ENCODE measurements at regions not wholly inside any gene's neighbourhood (a gene's known extent, or its start where the extent isn't known, plus 50 kb on each side); places are given as distances from the start of the nearest gene placed in this dataset.
A peak's percentile ranks its signal among the peaks of the same experiment; 100 is the strongest.
"Not testable (repeated sequence)": the region's sequence is repeated elsewhere in the genome, so short reads cannot be mapped to it uniquely, and the experiment has no call there.

GRCh38 chr18:4758980-4759379 lies 303.9 kb upstream of the DLGAP1 start:
- DNase-seq (ENCODE audit: insufficient read length, low spot score) (no peak), FAIRE-seq (no peak)
- TF ChIP-seq POU2F2 (IDR thresholded peaks at IDR 0.05; ENCODE audit: low read depth, low read length) (no peak), POLR2AphosphoS5 (IDR thresholded peaks at IDR 0.05; ENCODE audit: low read depth, low read length) (no peak), PAX5 (IDR thresholded peaks at IDR 0.05; ENCODE audit: insufficient read depth, low read length, severe bottlenecking) (no peak), TAF1 (IDR thresholded peaks at IDR 0.05; ENCODE audit: low read depth, low read length) (no peak), POLR2A (IDR thresholded peaks at IDR 0.05; ENCODE audit: low read depth, low read length) (no peak), SPI1 (IDR thresholded peaks at IDR 0.05; ENCODE audit: low read depth, low read length) (no peak)

DNA sequence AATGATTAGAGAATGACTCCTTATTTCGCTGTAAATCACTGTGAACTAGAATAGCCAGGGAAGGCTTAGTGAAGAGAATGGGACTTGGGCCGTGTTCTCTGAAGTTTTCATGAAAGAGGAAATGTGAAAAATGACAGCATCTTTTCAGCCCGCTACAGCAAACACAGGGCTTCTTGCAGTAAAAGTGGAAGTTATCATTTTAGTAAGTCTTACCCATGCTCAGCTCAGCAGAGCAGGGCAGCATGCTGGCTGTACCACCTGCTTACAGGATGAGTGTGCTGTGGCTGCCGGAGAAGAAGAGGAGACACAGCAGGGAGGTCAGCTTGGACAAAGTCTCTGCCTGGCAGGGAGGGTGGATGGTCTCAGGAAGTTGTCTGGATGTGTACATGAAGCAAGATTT lies 300.7 kb upstream of the DLGAP1 start:
- no peak for DNase-seq (ENCODE audit: insufficient read length, low spot score)

DNA sequence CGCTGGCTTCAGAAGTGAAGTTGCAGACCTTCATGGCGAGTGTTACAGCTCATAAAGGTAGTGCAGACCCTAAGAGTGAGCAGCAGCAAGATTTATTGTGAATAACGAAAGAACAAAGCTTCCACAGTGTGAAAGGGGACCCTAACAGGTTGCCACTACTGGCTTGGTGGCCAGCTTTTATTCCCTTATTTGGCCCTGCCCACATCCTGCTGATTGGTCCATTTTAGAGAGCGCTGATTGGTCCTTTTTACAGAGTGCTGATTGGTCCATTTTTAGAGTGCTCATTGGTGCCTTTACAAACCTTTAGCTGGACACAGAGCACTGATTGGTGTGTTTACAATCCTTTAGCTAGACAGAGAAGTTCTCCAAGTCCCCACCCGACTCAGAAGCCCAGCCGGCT lies 298.0 kb upstream of the DLGAP1 start:
- FAIRE-seq = not testable (repeated sequence)

More for the DNA sequence above, 300.7 kb upstream of the DLGAP1 start:
- no peak for TF ChIP-seq POLR2AphosphoS5 (IDR thresholded peaks at IDR 0.05; ENCODE audit: low read depth, low read length)
- no peak for TF ChIP-seq PAX5 (IDR thresholded peaks at IDR 0.05; ENCODE audit: insufficient read depth, low read length, severe bottlenecking)
- TF ChIP-seq TAF1 (IDR thresholded peaks at IDR 0.05; ENCODE audit: low read depth, low read length) = no peak
- peak; percentile 54 for TF ChIP-seq SPI1 (IDR thresholded peaks at IDR 0.05; ENCODE audit: low read depth, low read length)
- FAIRE-seq = no peak

DNA sequence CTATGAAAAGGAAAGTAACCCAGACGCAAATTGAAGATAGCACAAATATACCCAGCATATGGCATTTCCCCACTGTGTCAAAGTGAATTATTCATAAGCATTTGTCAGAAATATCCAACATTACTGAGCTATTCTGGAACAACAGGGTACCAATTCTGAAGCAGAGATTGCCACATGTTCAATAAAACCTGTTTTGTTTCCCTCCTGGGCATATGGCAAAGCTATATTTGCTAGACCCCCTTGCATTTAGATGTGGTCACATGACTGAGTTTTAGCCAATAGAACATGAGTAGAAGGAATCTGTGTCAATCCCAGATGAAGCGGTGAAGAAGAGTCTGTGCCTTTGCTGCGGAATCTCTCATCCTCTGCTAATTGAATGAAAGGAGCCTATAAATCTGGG lies 296.4 kb upstream of the DLGAP1 start:
- no peak for DNase-seq (ENCODE audit: insufficient read length, low spot score)
- FAIRE-seq = no peak
- TF ChIP-seq POLR2AphosphoS5 (IDR thresholded peaks at IDR 0.05; ENCODE audit: low read depth, low read length) (no peak), POLR2A (IDR thresholded peaks at IDR 0.05; ENCODE audit: low read depth, low read length) (no peak), TAF1 (IDR thresholded peaks at IDR 0.05; ENCODE audit: low read depth, low read length) (no peak), PAX5 (IDR thresholded peaks at IDR 0.05; ENCODE audit: insufficient read depth, low read length, severe bottlenecking) (no peak), SPI1 (IDR thresholded peaks at IDR 0.05; ENCODE audit: low read depth, low read length) (no peak), POU2F2 (IDR thresholded peaks at IDR 0.05; ENCODE audit: low read depth, low read length) (no peak)

More for the DNA sequence above, 298.0 kb upstream of the DLGAP1 start:
- DNase-seq (ENCODE audit: insufficient read length, low spot score) = not testable (repeated sequence)

GRCh38 chr18:4750393-4751346 lies 295.6 kb upstream of the DLGAP1 start:
- DNase-seq (ENCODE audit: insufficient read length, low spot score) (no peak), FAIRE-seq (no peak)
- TF ChIP-seq PAX5 (IDR thresholded peaks at IDR 0.05; ENCODE audit: insufficient read depth, low read length, severe bottlenecking) (no peak), POLR2AphosphoS5 (IDR thresholded peaks at IDR 0.05; ENCODE audit: low read depth, low read length) (no peak), POLR2A (IDR thresholded peaks at IDR 0.05; ENCODE audit: low read depth, low read length) (no peak), TAF1 (IDR thresholded peaks at IDR 0.05; ENCODE audit: low read depth, low read length) (no peak), SPI1 (IDR thresholded peaks at IDR 0.05; ENCODE audit: low read depth, low read length) (no peak), POU2F2 (IDR thresholded peaks at IDR 0.05; ENCODE audit: low read depth, low read length) (no peak)

- TF ChIP-seq POLR2A (IDR thresholded peaks at IDR 0.05; ENCODE audit: low read depth, low read length) (no peak), SPI1 (IDR thresholded peaks at IDR 0.05; ENCODE audit: low read depth, low read length) (no peak), PAX5 (IDR thresholded peaks at IDR 0.05; ENCODE audit: insufficient read depth, low read length, severe bottlenecking) (no peak), POLR2AphosphoS5 (IDR thresholded peaks at IDR 0.05; ENCODE audit: low read depth, low read length) (no peak), POU2F2 (IDR thresholded peaks at IDR 0.05; ENCODE audit: low read depth, low read length) (no peak), TAF1 (IDR thresholded peaks at IDR 0.05; ENCODE audit: low read depth, low read length) (no peak)
- no peak for FAIRE-seq
- no peak for DNase-seq (ENCODE audit: insufficient read length, low spot score)
These were observed 293.9 kb upstream of the DLGAP1 start for GRCh38 chr18:4748975-4749374.

DNA sequence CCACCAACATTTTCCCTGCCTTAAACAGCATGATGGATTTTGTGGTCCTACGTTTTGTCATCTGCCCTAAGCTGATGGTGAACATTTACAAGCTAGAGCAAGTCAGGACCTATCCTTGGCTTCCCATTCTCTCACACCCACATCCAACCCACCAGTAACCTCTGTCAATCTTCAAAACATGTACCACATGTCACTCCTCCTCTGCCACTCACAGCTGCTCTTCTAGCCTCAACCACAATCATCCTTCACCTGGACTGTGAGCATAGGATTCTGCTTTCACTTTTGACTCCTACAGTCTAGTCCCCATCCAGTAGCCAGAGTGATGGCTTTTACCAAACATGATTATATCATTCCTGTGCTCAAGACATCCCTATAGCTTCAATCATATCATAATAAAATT lies 279.8 kb upstream of the DLGAP1 start:
- no peak for TF ChIP-seq SPI1 (IDR thresholded peaks at IDR 0.05; ENCODE audit: low read depth, low read length)
- TF ChIP-seq POU2F2 (IDR thresholded peaks at IDR 0.05; ENCODE audit: low read depth, low read length) = no peak
- TF ChIP-seq POLR2AphosphoS5 (IDR thresholded peaks at IDR 0.05; ENCODE audit: low read depth, low read length) = no peak
- no peak for TF ChIP-seq POLR2A (IDR thresholded peaks at IDR 0.05; ENCODE audit: low read depth, low read length)
- TF ChIP-seq PAX5 (IDR thresholded peaks at IDR 0.05; ENCODE audit: insufficient read depth, low read length, severe bottlenecking) = no peak
- no peak for TF ChIP-seq TAF1 (IDR thresholded peaks at IDR 0.05; ENCODE audit: low read depth, low read length)
- FAIRE-seq (no peak), DNase-seq (ENCODE audit: insufficient read length, low spot score) (no peak)

GRCh38 chr18:4734021-4734420 lies 278.9 kb upstream of the DLGAP1 start:
- no peak for FAIRE-seq
- no peak for DNase-seq (ENCODE audit: insufficient read length, low spot score)
- TF ChIP-seq POU2F2 (IDR thresholded peaks at IDR 0.05; ENCODE audit: low read depth, low read length) = no peak
- no peak for TF ChIP-seq POLR2AphosphoS5 (IDR thresholded peaks at IDR 0.05; ENCODE audit: low read depth, low read length)
- TF ChIP-seq TAF1 (IDR thresholded peaks at IDR 0.05; ENCODE audit: low read depth, low read length) = no peak
- TF ChIP-seq POLR2A (IDR thresholded peaks at IDR 0.05; ENCODE audit: low read depth, low read length) = no peak
- no peak for TF ChIP-seq PAX5 (IDR thresholded peaks at IDR 0.05; ENCODE audit: insufficient read depth, low read length, severe bottlenecking)

DNA sequence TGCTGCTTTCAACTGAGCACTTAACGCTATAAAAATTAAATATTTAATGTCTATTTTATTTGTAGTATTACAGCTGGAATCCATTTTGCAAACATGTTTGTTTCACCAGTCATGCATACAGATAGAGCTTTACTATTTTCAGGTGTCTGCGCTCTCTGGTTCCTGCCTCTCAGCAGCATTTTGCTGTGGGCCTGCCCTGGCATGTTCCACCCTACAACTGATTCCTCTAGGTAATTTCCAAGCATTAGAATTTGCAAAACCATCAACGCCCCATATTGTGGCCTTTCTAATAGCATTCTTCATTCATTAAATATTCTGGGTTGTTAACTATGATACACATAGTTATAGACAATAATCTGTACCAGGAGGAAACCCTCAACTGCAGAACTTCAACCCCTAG lies 266.4 kb upstream of the DLGAP1 start:
- no peak for TF ChIP-seq POU2F2 (IDR thresholded peaks at IDR 0.05; ENCODE audit: low read depth, low read length)
- no peak for TF ChIP-seq TAF1 (IDR thresholded peaks at IDR 0.05; ENCODE audit: low read depth, low read length)
- no peak for TF ChIP-seq POLR2A (IDR thresholded peaks at IDR 0.05; ENCODE audit: low read depth, low read length)
- TF ChIP-seq SPI1 (IDR thresholded peaks at IDR 0.05; ENCODE audit: low read depth, low read length) = no peak
- no peak for TF ChIP-seq POLR2AphosphoS5 (IDR thresholded peaks at IDR 0.05; ENCODE audit: low read depth, low read length)
- no peak for TF ChIP-seq PAX5 (IDR thresholded peaks at IDR 0.05; ENCODE audit: insufficient read depth, low read length, severe bottlenecking)
- DNase-seq (ENCODE audit: insufficient read length, low spot score) (no peak), FAIRE-seq (no peak)

DNA sequence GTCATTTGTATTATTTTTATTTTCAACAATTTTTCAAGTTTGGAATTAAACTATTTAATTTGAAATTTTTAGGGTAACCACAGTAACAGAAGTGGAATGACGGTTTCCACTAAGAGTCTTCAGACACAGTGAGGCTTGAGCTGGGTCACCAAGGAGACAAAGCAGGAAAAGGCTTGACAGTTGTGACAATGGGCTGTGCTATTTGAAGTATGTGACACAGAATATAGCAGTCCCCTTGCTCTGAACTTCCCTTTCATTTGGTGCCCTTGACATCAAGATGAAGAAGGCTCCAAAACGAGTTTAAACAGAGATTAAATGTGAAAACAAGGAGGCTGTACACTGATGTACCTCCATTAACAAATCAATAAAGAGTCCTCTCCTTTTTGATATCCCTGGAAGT lies 265.4 kb upstream of the DLGAP1 start:
- DNase-seq (ENCODE audit: insufficient read length, low spot score) = no peak
- no peak for TF ChIP-seq POU2F2 (IDR thresholded peaks at IDR 0.05; ENCODE audit: low read depth, low read length)
- no peak for TF ChIP-seq POLR2A (IDR thresholded peaks at IDR 0.05; ENCODE audit: low read depth, low read length)
- no peak for TF ChIP-seq SPI1 (IDR thresholded peaks at IDR 0.05; ENCODE audit: low read depth, low read length)
- TF ChIP-seq POLR2AphosphoS5 (IDR thresholded peaks at IDR 0.05; ENCODE audit: low read depth, low read length) = no peak
- TF ChIP-seq TAF1 (IDR thresholded peaks at IDR 0.05; ENCODE audit: low read depth, low read length) = no peak
- TF ChIP-seq PAX5 (IDR thresholded peaks at IDR 0.05; ENCODE audit: insufficient read depth, low read length, severe bottlenecking) = no peak
- no peak for FAIRE-seq

Data from GM12891 (cell line).